Activated CD4-positive, alpha-beta T cell treated with anti-CD3 and anti-CD28 coated beads, Interleukin-2, amount 50 U/mL, for 16 hours (primary cell): ENCODE measurements at regions not wholly inside any gene's neighbourhood (a gene's known extent, or its start where the extent isn't known, plus 50 kb on each side); places are given as distances from the start of the nearest gene placed in this dataset.
"Not testable (repeated sequence)": the region's sequence is repeated elsewhere in the genome, so short reads cannot be mapped to it uniquely, and the experiment has no call there.

Experiments used
- DNase-seq: peaks from one replicate; pipeline ENCODE4 v3.0.0-alpha.2; 2020

DNA sequence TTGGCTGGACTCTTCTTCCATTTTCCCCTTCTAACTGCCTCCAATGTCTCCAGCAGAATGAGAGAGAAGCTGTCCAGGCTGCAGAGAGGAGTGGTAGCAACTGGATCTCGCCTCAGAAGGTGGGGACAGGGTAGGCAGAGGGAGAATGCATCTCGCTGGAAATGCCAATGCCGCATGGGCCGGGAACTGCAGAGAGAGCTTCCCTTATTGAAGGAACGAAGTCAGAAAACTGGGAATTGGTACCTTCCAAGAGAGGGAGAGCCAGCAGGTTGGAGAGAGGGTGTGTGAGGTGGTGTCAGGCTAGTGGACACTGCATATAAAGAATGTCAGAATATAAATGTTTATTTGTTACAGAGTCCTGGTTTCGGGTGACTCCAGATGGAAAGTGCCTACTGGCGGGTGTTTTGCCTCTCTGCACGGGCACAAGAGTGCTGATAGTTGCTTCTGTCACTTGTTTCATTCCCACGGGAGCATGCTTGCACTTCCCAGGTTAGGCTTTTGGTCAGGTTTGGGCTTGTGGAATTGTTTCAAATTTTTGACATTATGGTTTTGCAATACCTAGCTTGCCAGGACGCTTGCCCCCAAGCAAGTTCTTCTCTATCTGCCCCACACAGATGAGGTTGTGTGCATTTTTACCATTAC, 156.8 kb upstream of the STS start:
- no peak for DNase-seq

DNA sequence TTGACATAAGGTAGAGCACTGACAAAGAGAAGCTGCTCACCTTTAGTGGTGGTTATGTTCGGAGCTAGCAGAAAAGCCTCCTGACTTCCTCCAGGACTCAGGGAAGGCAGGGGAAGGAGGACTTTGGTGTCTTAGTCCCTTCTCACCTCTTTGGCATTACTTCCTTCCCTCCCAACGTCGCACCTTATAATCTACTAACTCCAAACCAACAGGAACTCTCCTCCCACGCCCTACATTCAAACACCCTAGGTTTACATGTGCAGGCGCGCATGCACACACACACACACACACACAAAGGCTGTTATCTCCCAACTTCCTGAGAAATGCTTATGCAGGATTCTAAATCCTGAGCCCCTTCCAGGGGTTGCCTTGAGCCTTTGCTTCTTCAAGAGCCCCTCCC, 157.7 kb upstream of the STS start:
- no peak for DNase-seq

DNA sequence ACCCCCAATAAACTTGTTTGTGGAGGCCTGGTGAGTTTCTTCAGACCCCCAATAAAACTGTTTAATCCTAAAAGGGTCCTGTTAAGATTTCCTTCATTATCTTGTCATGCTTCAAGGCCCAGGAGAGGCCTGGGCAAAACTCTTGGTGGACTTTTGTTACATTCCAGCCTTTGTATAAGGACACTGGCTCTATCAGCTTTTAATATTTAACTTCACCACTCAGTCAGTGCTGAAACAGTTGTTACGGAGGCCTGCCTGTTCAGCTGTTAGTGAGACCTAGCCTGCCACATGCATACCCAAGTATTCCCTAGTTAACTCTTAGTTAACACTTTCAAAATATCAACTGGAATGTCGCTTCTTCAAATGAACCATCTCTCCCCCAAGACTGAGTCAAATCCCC, 158.8 kb upstream of the STS start:
- DNase-seq = not testable (repeated sequence)

GRCh38 chrX:6986915-6987314, 160.6 kb upstream of the STS start:
- DNase-seq = no peak

GRCh38 chrX:6985537-6985936, 162.0 kb upstream of the STS start:
- DNase-seq = no peak

- no peak for DNase-seq
These were observed 164.1 kb upstream of the STS start for GRCh38 chrX:6983207-6983955.

- no peak for DNase-seq
These were observed 165.7 kb upstream of the STS start for GRCh38 chrX:6981718-6982406.

DNA sequence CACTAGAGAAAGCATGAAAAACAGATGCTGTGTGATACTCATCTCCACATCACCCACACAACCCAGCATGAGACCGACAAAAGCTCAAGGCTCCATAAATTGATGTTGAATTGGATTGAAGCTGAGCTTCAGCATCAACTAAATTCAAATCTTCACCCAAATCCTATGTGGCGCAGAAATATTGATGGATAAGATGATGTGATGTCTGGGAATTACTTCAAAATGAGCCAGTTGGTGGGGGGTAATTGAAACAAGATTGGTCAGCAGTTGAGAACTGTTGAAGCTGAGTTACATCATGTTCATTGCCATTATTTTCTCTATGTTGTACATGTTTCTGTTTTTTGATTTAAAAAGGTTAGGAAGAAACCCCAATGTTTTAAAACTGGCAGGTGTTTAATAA, 166.5 kb upstream of the STS start:
- no peak for DNase-seq

DNA sequence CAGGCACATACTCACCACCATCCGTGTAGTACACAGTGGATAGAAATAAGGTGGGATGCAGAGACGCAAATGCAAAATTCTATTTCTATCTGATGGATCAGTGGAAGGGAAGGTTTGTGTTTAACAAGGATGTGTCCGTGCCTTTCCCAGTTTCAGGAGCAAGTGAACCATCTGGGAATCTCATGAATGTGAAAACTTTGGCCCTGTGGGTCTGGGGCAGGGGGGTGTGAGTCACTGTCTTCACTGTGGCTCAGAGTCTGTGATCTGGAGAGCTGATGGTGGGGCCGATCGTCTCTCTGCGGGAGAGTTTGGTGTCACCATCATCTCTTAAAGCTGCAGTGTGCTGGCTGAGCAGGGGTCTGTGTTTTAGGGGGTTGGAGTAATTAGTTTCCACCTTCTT, 179.3 kb upstream of the STS start:
- no peak for DNase-seq

- no peak for DNase-seq
These were observed 181.8 kb upstream of the STS start for GRCh38 chrX:6965729-6966128.

GRCh38 chrX:6962006-6962355, 185.5 kb upstream of the STS start:
- DNase-seq = no peak

GRCh38 chrX:6961286-6962005, 186.1 kb upstream of the STS start:
- no peak for DNase-seq

DNA sequence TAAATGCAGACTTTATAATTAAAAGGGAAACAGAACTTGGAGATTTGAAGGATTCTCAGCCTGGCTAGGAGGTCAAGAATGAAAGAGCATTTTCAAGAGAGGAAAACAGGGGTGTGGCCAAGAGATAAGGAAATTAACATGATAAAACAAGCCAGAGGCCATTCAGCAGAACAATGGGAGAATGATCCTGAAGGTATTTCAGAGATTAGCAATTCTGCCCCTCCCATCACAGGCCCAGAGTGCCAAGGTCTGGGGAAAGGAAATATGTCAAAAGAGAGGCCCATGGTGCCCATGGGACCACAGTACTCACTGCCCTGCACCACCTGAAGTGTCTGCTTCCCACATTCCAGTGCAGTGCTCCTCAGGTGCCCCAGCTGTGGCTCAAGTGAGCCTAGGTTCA, 188.5 kb upstream of the STS start:
- DNase-seq = no peak

DNA sequence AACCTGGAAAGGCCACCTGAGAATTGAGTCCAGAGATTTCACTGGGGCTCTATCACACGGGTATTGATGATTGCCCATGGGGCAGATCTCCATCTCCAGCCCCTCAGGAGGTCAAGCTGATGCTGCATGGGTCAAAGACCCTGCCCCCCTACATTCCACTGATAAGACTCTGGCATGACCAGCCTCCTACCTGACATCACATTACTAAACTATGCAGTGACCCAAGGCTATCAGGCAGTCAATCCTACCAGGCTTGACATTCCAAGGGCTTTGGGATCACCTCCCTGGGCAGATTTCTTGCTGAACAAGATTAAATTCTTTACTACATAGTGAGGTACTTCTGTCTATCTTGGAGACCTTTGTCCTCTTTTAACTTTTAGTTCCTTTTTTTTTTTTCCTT, 192.7 kb upstream of the STS start:
- DNase-seq = no peak

GRCh38 chrX:6946168-6946567, 201.3 kb upstream of the STS start:
- no peak for DNase-seq

DNA sequence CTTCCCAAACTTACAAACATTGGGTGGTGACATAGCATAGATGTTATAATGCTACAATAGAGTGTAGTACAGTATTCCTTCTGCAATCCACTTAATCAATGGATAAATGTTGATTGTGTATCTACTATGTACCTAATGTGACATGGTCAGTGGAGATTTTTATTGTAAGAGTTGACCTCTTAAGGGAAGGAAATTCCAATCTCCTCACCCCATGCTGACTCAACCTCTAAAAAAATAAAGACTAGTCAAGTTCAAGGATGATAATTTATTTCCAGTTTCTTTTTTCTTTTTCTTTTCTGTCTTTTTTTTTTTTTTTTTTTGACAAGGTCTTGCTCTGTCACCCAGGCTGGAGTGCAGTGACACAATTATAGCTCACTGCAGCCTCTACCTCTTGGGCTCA, 206.5 kb upstream of the STS start:
- no peak for DNase-seq

DNA sequence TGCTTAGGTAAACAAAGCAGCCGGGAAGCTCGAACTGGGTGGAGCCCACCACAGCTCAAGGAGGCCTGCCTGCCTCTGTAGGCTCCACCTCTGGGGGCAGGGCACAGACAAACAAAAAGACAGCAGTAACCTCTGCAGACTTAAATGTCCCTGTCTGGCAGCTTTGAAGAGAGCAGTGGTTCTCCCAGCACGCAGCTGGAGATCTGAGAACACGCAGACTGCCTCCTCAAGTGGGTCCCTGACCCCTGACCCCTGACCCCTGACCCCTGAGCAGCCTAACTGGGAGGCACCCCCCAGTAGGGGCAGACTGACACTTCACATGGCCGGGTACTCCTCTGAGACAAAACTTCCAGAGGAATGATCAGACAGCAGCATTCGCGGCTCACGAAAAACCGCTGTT, 214.6 kb upstream of the STS start:
- not testable (repeated sequence) for DNase-seq

DNA sequence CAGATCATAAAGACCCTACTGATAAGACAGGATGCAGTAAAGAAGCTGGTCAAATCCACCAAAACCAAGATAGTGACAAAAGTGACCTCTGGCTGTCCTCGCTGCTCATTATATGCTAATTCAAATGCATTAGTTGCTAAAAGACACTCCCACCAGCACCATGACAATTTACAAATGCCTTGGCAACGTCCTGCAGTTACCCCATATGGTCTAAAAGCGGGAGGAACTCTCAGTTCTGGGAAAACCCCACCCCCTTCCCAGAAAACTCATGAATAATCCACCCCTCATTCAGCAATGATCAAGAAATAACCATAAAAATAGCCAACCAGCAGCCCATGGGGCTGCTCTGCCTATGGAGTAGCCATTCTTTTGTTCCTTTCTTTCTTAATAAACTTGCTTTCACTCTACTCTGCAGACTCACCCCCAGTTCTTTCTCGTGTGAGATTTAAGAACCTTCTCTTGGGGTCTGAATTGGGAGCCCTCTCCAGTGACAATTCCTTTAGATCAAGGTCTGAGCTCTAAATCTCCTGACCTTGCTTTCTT, 217.1 kb upstream of the STS start:
- DNase-seq = no peak

GRCh38 chrX:6924443-6925077, 223.0 kb upstream of the STS start:
- no peak for DNase-seq

DNA sequence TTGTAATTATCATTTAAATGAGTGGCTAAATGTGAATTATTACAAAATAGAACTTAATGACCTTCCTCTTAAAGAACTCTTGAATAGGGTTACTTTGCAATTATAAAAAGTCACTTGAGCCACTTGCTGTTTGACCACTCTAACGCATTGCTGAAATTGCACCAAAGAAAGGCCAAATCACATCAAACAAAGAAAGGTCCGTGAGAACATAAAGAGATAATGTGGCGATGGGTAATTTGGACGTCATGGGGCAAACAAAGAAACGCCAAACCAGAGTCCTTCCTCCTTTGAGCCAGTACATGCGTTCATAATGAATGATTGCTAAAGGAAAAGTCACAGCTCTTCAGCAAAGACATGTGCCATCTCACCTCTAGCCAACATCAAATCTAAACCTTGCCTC, 229.8 kb upstream of the STS start:
- DNase-seq = no peak

- no peak for DNase-seq
These were observed 237.3 kb upstream of the STS start for GRCh38 chrX:6910218-6910617.

- DNase-seq = no peak
These were observed 238.1 kb upstream of the STS start for GRCh38 chrX:6909396-6909795.

- no peak for DNase-seq
These were observed 240.9 kb upstream of the STS start for GRCh38 chrX:6906608-6907007.
